T-helper 1 cell treated with Interleukin-12 subunit alpha and Interleukin-12 subunit beta and Interleukin-4 antibody, amounts not matched to agents 30 ng/mL and 1 ng/mL, for 36 hours (primary cell): ENCODE measurements at regions not wholly inside any gene's neighbourhood (a gene's known extent, or its start where the extent isn't known, plus 50 kb on each side); places are given as distances from the start of the nearest gene placed in this dataset.
"Not testable (repeated sequence)": the region's sequence is repeated elsewhere in the genome, so short reads cannot be mapped to it uniquely, and the experiment has no call there.

Experiments used
- intact Hi-C: fragments of 100-400 bp; cut with micrococcal nuclease; formaldehyde crosslinking; loops from one replicate; pipeline ENCODE4 v1.15.1; 2024

DNA sequence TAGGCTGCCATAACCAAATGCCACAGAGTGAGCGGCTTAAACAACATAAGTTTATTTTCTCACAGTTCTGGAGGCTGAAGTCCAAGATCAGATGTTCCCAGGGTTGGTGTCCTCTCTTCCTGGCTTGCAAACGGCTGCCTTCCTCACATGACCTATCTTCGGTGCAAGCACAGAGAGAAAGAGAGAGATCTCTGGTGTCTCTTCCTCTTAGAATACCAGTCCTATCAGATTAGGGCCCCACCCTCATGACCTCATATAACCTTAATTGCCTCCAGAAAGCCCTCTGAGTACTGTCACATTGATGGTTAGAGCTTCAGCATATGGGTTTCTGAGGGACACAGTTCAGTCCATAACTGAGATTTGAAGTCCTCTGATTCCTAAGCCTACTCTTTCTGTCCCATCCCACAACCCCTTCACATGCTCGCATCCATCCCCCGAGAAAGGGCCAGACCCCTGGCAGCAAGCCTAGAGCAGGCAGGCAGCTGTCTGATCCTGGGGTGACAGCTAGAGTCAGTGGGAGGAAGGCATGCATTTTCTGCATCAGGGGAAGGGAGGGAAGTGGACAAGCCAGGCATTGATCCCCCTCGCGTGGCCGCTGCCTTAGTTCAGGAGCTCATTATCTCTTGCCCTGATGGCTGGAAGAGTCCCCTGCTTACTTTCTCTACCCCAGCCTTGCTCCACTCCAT lies 114.1 kb downstream of the FAR1 start:
- intact Hi-C loops, result no loop called here

DNA sequence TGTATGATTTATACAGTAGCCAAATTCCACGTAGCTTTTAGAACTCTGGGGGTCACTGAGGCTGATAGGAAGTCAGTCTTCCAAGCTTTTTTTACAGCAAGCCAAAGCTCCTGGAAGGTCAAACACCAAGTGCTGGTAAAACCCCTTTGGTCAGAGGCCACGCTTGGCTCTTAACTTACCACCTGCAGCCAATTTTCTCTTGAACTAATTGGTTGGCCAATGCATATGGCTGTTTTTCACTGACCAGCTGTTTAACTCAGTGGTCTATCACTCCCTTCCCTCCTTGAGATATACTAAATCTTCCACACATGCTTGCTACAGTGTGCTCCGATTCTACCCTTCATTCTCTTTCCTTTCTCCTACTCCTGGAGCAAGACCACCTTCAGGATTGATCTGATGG lies 116.0 kb downstream of the FAR1 start:
- intact Hi-C loops, result no loop called here

DNA sequence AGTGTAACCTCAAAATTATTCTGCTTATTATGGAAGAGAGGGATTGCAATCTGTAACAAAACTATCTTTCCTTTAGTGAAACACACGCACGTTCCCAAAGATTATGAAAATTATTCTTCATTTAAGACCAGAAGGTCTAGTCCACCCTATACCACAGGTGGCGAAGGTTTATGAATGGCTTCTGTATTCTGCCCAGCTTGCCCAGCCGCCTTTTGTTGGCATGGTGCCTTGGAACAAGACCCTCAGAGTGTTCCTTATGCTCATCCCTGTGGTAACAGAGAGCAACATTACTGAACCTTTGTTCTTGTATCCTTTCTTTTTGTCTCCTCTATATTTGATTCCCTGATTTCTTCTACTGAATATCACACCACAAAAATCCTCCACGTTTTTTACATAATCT lies 116.4 kb downstream of the FAR1 start:
- intact Hi-C loops, result no loop called here

DNA sequence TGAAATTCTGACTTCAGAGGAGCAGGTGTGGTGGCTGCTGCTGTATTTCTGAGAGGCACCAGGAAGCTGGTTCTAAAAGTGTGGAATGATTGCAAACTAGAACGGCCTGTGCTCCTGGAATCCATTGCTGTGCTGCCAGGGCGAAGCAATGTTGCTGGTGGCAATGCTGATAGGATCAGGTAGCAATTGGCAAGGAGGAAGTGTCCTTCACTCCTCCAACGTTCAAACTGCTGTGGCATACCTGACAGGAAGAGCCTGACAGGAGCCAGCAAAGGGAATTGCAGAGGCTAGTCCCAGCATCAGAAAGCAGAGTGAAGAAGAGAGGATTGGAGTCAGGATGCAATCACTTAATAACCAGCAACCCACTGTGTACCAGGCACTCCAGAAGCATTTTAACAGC lies 118.2 kb downstream of the FAR1 start:
- intact Hi-C loops, result no loop called here

DNA sequence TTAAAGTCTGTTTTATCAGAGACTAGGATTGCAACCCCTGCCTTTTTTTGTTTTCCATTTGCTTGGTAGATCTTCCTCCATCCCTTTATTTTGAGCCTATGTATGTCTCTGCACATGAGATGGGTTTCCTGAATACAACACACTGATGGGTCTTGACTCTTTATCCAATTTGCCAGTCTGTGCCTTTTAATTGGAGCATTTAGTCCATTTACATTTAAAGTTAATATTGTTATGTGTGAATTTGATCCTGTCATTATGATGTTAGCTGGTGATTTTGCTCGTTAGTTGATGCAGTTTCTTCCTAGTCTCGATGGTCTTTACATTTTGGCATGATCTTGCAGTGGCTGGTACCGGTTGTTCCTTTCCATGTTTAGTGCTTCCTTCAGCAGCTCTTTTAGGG lies 129.1 kb downstream of the FAR1 start:
- intact Hi-C loops, result not testable (repeated sequence)

DNA sequence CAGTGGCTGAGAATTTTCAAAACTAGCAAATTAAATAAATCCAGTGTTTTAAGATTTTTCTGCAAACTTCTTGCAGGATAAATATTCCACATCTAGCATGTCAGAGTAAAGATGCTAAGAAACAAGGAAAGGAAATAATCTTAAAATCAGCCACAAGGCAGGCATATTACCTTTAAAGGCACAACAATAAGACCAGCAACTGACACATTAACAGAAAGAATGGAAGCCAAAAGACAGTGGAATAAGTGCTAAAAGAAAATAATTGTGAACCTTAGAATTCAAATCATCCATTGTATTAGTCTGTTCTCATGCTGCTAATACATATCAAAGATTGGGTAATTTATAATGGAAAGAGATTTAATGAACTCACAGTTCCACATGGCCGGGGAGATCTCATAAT lies 132.4 kb downstream of the FAR1 start:
- intact Hi-C loops, result no loop called here

DNA sequence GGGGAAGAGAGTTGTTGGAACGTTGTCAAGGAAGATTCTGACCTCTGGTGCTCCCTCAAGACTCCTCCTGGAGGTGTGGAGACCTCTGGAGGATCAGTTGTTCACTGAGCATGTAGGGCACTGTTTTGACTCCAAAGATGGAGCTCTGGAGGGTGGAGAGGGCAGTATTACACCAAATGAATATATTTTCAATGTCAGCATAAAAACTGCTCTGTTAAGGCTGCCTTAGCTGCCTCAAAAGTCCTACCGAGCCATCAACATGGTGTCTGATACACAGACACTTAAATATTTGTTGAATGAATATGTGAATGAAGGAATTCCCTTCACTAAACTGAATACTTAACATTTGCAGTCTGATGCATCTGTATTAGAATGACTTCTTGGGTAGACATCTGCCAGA lies 144.2 kb upstream of the SPON1 start:
- intact Hi-C loops, result no loop called here

DNA sequence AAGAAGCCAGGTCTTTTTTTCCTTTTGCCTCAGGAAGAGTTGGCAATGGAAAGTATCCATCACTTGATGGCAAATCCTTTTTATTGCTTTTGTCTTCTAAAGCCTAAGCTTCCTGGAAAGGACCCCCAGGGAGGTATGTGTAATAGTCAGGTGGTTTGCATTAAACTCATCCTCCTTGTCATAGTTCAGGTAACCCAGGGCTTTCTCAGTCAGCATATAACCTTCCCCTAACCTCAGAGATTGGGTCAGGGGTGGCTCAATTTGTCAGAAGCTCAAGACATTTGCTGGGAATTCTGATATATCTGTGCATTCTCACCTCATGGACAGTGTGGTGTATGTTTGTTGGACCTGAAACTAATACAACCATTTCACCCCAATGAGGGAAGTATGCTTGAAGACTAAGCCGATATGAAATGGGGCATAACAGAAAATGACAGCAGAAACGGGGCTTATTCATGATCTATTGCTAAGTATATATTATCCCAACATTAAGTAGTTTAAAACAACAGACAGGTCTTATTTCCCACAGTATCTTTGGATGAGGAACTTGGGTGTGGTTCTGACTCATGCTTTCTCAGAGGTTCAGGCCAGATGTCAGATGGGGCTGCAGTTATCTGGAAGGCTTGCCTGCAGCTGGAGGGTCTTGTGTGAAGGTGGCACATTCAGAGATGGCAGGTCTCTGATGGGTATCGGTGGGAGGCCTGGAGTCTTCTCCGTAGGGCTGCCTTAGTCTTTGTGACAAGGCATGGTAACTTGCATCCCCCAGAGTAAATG lies 135.8 kb upstream of the SPON1 start:
- intact Hi-C loops, result no loop called here

DNA sequence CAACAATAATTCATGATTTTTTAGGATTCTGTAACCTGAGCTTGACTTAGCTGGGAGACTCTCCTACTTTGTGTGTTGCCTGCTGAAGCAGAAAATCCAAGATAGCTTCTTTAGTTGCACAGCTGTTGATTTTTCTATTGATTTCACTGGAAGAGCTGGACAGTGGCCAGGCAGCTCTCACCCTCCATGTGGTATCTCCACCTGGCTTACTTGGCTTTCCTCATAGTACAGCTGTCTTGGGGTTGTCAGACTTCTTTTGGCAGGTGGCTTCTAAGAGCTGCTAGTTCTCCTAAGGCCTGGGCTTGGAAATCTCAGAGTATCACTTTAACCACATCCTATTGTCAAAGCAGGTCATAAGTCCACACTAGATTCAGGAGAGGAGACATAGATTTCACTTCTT lies 130.8 kb upstream of the SPON1 start:
- intact Hi-C loops, result no loop called here

DNA sequence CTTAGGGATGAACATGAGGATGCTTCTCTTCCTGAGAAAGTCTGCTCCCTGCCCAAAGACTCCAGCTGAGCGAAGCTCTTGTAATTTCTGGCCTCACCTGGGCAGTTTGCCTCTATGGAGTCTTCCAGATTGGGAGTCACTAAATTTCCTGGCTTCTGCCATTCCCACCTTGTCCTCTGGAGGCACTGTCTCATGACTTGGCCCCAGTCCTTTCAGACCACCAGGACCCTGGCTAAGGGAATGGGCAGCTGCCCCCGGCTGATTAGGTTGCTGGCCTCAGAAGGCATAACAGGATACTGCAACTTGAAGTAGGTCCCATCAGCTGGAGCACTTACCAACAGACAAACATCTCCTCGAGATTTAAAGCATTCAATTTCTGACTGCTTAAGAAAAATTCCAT lies 128.1 kb upstream of the SPON1 start:
- intact Hi-C loops, result no loop called here

DNA sequence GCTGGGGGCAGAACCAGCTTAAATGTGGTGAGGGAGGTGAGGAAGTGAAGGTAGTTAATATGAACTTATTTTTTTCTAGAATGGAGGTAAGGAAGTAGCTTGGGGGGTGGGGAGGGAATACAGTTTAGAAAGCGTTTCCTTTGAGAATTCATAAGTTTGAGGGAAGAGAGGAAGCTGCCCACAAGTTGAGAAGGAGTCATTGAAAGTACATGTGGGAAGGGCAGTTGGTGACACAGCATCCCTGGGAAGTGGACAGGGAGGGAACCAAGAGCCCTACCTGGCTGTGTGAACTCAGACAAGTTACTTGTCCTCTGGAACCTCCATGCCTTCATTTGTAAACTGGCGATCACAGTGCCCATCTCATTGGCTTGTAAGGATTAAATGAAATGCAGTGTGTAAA lies 125.9 kb upstream of the SPON1 start:
- intact Hi-C loops, result no loop called here

DNA sequence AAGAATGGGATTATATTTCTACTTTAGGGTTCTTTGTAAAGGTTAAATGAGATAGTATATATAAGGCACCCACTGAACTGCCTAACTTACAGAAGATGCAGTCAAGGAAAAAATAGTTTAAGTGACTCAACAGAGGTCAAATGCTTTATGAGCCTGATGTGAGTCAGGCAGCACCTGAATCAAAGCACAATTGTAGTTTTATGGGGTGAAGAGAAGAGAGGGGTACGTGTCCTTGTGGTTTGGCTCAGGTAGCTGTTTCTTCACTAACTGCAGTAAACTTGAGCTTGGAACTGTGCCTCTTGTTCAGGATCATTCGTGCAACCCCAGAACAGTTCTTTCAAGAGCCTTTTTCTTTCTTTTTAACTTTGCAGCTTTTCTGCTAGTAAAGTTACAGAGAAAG lies 125.2 kb upstream of the SPON1 start:
- intact Hi-C loops, result no loop called here

DNA sequence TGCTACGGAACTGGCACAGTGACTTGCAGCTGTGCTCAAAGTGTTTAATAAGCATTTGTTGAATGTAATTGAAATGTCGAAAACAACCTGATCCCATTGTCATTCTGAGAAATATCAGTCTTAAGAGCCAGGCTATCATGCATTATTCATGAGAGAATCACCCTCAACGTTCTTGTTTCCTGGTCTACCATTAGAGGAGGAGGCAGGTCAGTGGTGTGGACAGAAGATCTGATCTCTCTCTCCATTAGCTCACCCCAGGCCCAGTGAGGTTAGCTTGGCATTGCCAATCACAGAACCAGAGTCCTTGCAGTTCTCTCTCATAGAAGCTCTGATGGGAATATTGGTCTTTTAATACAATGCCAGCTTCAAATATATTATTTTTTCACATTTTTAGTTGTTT lies 121.1 kb upstream of the SPON1 start:
- intact Hi-C loops, result no loop called here

DNA sequence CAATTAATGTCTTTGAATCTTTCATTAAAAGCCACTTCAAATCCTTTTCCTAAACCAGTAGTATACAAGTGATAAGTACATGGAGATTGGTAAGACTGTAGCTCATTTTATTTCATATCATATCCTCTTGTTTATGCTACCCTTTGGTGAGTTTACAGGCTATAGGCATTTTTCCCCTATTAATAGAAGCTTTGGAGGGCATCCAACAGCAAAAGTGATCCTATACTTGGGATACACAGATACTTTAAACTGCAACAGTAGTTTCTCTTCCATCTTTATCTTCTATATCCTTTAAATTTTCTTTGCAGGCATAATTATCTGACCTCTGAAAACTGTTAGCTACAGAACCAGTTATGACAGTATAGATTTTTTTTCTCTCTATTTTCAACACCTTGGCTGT lies 114.5 kb upstream of the SPON1 start:
- intact Hi-C loops, result no loop called here

DNA sequence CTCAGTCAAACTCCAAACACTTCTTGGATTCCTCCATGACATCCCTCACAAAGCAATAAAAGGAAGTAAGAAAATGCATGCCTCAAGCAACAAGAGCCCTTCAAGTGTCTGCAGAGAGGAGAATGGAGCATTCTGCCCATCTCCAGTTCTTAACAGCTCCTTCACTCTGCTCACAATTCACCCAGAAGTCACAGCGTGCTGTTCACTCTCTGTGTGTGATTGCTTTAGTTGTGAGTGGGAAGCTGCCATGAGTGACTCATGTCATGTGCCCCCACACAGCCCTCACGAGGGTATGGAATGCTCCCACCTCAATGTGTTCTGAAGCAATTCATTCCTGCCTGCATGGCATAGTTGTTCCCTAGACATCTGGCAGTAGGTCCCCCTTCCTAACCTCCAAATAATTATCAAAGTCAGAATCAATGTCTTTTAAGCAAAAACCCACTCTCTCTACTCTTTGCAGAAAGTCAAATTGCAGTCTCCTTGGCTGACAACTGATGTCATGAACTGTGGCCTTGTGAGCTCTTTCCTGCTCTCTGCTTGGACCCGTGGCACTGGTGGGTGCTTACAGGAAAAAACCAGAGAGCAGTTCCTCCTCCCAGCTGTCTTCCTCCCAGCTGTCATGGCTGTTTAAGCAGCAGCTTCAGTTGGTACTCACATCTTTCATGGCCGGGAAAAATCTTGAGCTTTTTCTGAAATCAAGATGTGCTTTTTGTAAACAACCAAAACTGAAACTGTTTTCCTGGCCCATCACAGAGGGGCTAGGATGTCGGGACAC lies 112.1 kb upstream of the SPON1 start:
- intact Hi-C loops, result no loop called here

DNA sequence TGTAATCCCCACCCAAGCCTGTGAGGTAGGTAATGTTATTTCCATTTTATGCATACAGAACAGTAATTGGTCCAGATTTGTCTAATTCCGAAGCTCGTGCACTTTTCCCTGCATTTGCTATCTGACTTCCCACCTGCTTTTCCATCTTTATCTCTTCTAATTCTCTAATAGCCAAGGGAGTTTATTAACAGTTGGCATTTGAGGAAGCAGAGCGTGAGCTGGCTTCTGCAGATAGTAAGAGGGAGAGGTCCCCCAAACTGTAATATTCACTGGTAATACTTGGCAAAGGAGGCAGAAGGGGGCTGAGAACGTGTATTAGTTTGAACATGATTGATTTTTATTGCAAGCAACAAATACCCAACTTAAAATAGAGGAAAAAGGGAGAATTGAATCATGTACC lies 110.8 kb upstream of the SPON1 start:
- intact Hi-C loops, result no loop called here

DNA sequence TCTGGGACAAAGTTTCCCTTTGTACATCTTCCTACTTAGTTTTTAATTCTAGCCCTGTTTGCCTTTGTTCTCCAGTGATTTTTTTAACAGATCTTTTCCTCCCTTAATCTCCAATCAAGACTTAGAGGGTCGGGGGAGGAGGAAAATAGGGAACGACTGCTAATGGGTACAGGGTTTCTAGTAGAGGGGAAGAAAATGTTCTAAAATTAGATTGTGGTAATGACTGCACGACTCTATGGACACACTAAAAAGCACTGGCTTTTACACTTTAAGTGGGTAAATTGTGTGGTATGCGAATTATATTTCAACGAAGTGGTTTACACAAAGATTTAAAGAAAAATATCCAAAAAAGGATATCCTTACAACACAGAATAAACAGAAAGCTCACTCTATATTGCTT lies 110.0 kb upstream of the SPON1 start:
- intact Hi-C loops, result no loop called here

DNA sequence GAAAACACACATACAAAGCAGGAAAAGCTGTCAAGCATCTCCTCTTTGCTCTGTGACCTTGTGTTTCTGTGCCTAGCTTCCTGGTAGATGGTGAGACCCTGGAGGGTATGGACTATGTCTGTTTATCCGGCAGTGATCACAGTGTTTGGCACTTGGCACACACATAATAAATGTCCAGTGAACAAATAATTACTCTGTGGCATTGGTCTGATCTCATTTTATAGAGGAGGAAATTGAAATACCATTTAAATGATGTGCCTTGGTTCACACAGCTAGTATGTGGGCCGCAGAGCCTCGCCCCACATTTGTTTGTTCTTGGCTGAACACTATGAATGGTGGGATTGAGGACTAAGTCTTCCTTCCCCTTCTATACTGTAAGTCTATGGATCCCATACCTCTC lies 104.7 kb upstream of the SPON1 start:
- intact Hi-C loops, result no loop called here

DNA sequence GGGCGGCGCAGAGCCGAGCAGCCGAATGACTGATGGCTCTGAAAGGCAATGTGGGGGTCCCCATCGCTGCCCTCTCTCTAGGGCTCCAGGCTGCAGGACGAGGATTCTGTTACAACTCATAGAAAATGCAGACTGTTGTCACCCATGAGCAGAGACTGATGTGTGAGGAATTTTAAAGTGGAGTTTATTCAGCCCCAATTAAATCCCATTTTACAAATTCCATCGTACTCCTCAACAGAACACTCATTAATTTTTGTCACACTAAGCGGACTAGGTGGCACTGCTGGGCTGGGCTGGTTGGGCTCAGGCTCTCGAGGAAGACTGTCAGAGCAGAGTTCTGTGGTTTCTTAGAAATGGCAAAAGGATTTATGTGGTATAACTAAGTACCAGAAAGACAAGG lies 102.6 kb upstream of the SPON1 start:
- intact Hi-C loops, result loop anchor here (10.0 kb wide), 1 partner anchor 85 kb away; no protein-coding TSS in a partner anchor

DNA sequence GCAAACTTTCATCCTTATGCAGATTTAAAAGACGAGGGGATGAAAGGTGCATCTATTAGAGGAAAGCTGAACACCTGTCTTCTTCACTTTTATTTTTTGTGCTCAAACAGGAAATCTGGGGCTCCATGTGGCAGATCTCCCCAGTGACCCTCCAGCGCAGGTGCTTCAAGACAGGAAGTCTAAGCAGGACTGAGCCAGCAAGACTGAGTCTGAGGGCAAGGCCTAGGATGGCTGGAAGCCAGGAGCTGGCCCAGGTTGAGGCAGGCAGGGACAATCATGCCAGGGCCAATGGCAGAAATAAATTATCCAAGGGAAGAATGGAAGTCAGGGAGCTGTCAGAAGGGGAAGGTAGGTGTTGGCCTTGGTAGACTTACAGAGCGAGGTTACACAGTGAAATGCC lies 101.1 kb upstream of the SPON1 start:
- intact Hi-C loops, result loop anchor here (10.0 kb wide), 1 partner anchor 87 kb away; no protein-coding TSS in a partner anchor

DNA sequence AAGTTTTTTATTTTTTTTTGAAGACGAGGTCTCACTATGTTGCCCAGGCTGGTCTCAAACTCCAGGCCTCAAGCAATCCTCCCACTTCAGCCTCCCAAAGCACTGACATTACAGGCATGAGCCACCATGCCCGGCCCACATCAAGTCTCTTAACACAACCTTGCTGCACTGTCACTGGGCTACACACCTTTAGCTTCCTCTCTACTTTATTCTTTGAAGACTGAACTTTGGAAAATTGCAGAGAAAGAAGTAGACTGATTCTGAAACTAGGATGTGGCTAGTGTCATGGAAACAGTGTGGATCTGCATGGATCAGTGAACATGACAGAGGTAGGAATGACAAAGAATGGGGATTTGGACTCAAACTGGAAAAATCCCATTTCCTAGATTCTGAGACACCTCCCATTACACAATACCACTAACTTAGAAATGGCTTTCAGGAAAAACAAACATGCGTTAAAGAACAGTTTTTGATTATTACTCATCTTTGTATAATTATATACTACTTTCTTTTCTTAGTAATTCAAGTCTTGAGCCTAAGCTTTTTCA lies 99.6 kb upstream of the SPON1 start:
- intact Hi-C loops, result loop anchor here (10.0 kb wide), 1 partner anchor 88 kb away; no protein-coding TSS in a partner anchor
